ENCODE measurements at regions not wholly inside any gene's neighbourhood (a gene's known extent, or its start where the extent isn't known, plus 50 kb on each side); places are given as distances from the start of the nearest gene placed in this dataset.
"Not testable (repeated sequence)": the region's sequence is repeated elsewhere in the genome, so short reads cannot be mapped to it uniquely, and the experiment has no call there.

- DNase-seq, result no peak
Measured at GRCh38 chr6:128580224-128581110, 60.1 kb upstream of the PTPRK start.

DNA sequence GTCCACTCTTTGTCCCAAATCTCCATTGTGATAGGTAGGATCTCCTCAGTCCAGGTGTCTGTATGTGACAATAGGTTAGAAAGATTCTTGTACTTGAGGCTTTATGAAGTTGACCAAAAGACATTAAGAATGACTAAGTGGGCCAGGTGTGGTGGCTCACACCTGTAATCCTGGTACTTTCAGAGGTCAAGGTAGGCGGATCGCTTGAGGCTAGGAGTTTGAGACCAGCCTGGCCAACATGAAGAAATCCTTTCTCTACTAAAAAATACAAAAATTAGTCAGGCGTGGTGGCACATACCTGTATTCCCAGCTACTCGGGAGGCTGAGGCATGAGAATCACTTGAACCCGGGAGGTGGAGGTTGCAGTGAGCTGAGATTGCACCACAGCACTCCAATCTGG is 54.9 kb upstream of the PTPRK start:
- DNase-seq, result not testable (repeated sequence)

DNA sequence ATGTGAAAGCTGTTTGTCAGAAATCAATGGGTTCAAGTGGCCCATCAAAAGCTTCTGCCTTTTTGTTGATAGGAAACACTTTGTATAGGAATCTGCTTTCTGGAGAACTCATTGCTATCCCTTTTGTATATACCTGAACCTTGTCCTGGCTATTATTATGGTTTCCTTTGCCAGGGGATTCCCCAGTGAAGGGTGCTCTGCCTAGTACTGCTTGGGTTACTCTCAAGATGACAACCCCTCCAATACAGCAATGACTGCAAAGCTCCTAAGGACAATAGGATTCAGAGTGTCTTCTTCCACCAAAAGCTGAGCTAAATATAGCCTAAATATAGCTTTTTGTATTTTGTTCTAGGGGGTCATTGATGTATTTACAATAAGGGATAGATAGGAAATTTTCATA is 54.0 kb upstream of the PTPRK start:
- DNase-seq, result no peak

- DNase-seq, result no peak
Measured at GRCh38 chr6:128573036-128573435, 52.6 kb upstream of the PTPRK start.

GRCh38 chr6:128572294-128572693 is 51.9 kb upstream of the PTPRK start:
- no peak for DNase-seq

DNA sequence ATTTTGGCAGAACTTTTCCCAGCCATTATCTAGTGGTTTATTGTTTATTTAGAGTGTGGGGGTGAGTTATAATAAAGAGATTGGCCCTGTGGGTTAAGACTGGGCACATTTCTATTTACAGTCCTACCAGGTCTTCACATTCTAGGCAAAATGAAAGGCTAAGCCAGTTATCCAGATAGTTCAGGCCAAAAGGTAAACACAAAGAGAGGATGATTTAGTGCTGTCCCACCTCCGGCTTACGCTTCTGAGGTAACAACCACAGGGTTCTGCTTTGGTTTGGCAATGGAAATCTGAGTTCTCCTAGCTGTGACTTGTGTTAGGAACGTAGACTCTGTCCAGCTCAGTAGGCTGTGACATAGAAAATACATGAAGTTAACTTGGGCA is 50.3 kb upstream of the PTPRK start:
- no peak for DNase-seq

- no peak for DNase-seq
Measured at GRCh38 chr6:128569732-128570679, 49.6 kb upstream of the PTPRK start.

Measured in suppressor macrophage treated with lipopolysaccharide for 4 hours (primary cell).